Ascending aorta (tissue), 2 donors: ENCODE measurements at regions not wholly inside any gene's neighbourhood (a gene's known extent, or its start where the extent isn't known, plus 50 kb on each side); places are given as distances from the start of the nearest gene placed in this dataset.

ENCODE experiments used
- DNase-seq, 2 donors: peaks; one replicate each; pipeline ENCODE4 v3.0.0-alpha.2; 2019; ENCODE audit warnings: low spot score in 2 of 2
- H3K27ac ChIP-seq, 2 donors: fragments of 200-600 bp; sonication (generic); one replicate each; pipeline ENCODE4 v1.5.1; 2016 to 2017; ENCODE audit warnings: mild to moderate bottlenecking in 1 of 2
- H3K27me3 ChIP-seq: fragments of 200-600 bp; sonication (generic); one replicate; pipeline ENCODE4 v1.5.1; 2017
- H3K36me3 ChIP-seq, 2 donors: fragments of 200-600 bp; sonication (generic); one replicate each; pipeline ENCODE4 v1.5.1; 2016
- H3K4me1 ChIP-seq, 2 donors: fragments of 200-600 bp; sonication (generic); one replicate each; pipeline ENCODE4 v1.5.1; 2016 to 2017; ENCODE audit warnings: mild to moderate bottlenecking in 1 of 2
- H3K4me3 ChIP-seq, 2 donors: fragments of 200-600 bp; sonication (generic); one replicate each; pipeline ENCODE4 v1.5.1; 2016 to 2017; ENCODE audit warnings: mild to moderate bottlenecking in 1 of 2
- H3K9me3 ChIP-seq, 2 donors: fragments of 200-600 bp; sonication (generic); one replicate each; pipeline ENCODE4 v1.5.1; 2016
- CTCF ChIP-seq, 3 experiments: fragments of 200-600 bp in 2 of 3; fragments of 450-650 bp in 1 of 3; sonication (generic) in 2 of 3; IDR thresholded peaks; one replicate each; pipeline ENCODE4 v1.5.1; 2016 to 2019; ENCODE audit warnings: antibody characterized with exemption in 3 of 3, mild to moderate bottlenecking in 1 of 3, moderate library complexity in 1 of 3
- intact Hi-C: fragments of 100-400 bp; cut with DNase I; formaldehyde crosslinking; loops from one replicate; pipeline ENCODE4 v1.15.1; 2023

DNA sequence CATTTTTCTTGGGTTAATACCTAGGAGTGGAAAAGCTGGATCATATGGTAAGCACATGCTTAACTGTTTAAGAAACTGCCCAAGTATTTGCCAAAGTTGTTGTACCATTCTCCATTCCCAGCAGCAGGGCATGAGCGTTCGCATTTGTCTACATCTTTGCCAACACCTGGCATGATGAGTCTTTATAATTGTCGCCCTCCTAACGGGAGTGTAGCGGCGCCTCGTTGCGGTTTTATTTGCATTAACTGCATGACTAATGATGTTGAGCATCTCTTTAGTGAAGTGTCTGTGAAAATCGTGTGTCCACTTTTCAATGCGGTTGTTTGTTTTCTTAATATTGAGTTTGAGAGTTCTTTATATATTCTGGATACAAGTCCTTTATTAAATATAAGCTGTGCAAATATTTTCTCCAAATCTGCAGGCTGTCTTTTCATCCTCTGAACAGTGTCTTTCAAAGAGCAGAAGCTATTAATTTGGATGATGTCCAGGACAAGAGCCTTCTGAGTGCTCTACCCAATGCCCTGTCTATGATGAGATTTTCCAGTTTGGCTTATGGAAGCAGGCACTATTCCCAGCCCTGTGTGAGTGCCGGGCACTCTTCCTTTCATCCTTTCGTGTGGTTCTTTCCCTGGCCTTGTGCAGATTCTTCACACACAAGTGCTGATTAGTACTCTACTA lies 202.0 kb downstream of the FOXO1 start:
- TF ChIP-seq CTCF (IDR thresholded peaks at IDR 0.05) = no peak
- H3K4me3 ChIP-seq = no peak overlapping the region
- no peaks in the 10 kb centered on the region for H3K4me1 ChIP-seq
- DNase-seq = peak in 1 of 2 donors; percentile 45
- H3K36me3 ChIP-seq = no peaks in the 10 kb centered on the region
- no peaks in the 10 kb centered on the region for H3K27me3 ChIP-seq
- no peak overlapping the region for H3K27ac ChIP-seq
- intact Hi-C loops = no loop called here
- no peaks in the 10 kb centered on the region for H3K9me3 ChIP-seq

GRCh38 chr13:40465015-40465390 lies 201.4 kb downstream of the FOXO1 start:
- intact Hi-C loops = no loop called here
- Histone ChIP-seq H3K27me3 (no peaks in the 10 kb centered on the region), H3K9me3 (no peaks in the 10 kb centered on the region), H3K4me1 (no peaks in the 10 kb centered on the region), H3K27ac (no peak overlapping the region), H3K36me3 (no peaks in the 10 kb centered on the region), H3K4me3 (no peak overlapping the region)
- TF ChIP-seq CTCF (IDR thresholded peaks at IDR 0.05) = no peak
- DNase-seq = peak in 1 of 2 donors; percentile 19

GRCh38 chr13:40466272-40466671 lies 200.2 kb downstream of the FOXO1 start:
- Histone ChIP-seq H3K27me3 (no peaks in the 10 kb centered on the region), H3K4me1 (peaks cover 5 to 8% of the 10 kb centered on the region in 2 donors), H3K9me3 (no peaks in the 10 kb centered on the region), H3K36me3 (no peaks in the 10 kb centered on the region), H3K27ac (no peak overlapping the region), H3K4me3 (no peak overlapping the region)
- intact Hi-C loops = no loop called here
- peak in 1 of 2 donors; percentile 54 for DNase-seq
- no peak for TF ChIP-seq CTCF (IDR thresholded peaks at IDR 0.05)

GRCh38 chr13:40468227-40468838 lies 198.1 kb downstream of the FOXO1 start:
- intact Hi-C loops = no loop called here

DNA sequence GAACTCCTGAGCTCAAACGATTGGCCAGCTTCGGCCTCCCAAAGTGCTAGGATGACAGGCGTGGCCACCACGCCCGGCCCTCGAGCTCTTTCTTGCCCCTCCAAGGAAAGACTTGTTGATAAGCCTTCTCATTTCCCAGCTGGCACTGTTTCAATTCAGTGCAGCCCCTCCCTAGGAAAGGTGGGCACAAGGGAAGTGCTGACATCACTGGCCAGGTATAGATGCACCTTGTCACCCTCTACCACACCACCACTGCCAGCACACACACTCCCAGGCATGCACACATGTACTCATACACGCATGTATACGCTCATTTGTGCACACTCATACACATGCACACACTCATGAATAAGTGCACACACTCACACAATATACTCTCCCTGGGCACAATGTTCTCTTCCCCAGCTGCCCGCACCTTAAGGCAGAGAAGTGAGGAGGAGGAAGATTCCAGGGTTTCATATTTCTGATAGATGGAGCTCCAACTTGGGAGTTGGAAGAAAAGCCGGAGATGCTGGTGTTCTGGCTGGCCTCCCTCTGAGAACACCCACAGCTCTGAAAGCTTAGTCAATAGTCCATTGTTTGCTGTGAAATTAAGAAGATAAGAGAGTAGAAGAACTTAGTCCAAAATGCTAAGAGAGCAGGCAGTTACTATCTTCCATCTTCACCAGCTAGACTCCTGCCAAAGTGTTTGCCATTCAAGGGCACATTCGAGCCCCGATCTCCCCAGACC lies 196.7 kb downstream of the FOXO1 start:
- Histone ChIP-seq H3K36me3 (no peaks in the 10 kb centered on the region), H3K4me1 (peaks cover 8 to 13% of the 10 kb centered on the region in 2 donors), H3K27me3 (no peaks in the 10 kb centered on the region), H3K9me3 (no peaks in the 10 kb centered on the region), H3K4me3 (no peak overlapping the region), H3K27ac (peak overlapping the region; percentile 90)
- intact Hi-C loops = loop anchor here (2.0 to 5.0 kb wide), 4 partner anchors 195 to 347 kb away; no protein-coding TSS in a partner anchor
- no peak for TF ChIP-seq CTCF (IDR thresholded peaks at IDR 0.05)
- DNase-seq = peak in 1 of 2 donors; percentile 57

More at GRCh38 chr13:40468227-40468838, 198.1 kb downstream of the FOXO1 start:
- no peak for DNase-seq
- Histone ChIP-seq H3K9me3 (no peaks in the 10 kb centered on the region), H3K27ac (no peak overlapping the region), H3K4me1 (peaks cover 8 to 13% of the 10 kb centered on the region in 2 donors), H3K4me3 (no peak overlapping the region), H3K36me3 (no peaks in the 10 kb centered on the region), H3K27me3 (no peaks in the 10 kb centered on the region)
- no peak for TF ChIP-seq CTCF (IDR thresholded peaks at IDR 0.05)
